Neural progenitor cell (in vitro differentiated cells): ENCODE measurements at regions not wholly inside any gene's neighbourhood (a gene's known extent, or its start where the extent isn't known, plus 50 kb on each side); places are given as distances from the start of the nearest gene placed in this dataset.
"Not testable (repeated sequence)": the region's sequence is repeated elsewhere in the genome, so short reads cannot be mapped to it uniquely, and the experiment has no call there.

ENCODE experiments used
- DNase-seq: peaks from one replicate; pipeline ENCODE4 v3.0.0-alpha.2; 2016; ENCODE audit warnings: low spot score
- H2AFZ ChIP-seq: fragments of 200-600 bp; sonication (generic); replicated peaks from 2 replicates; pipeline ENCODE4 v1.6.1; 2016; ENCODE audit warnings: antibody characterized with exemption
- H3F3A ChIP-seq: fragments of 200-600 bp; sonication (generic); 2 replicates; pipeline ENCODE4 v1.6.1; 2016; ENCODE audit warnings: antibody characterized with exemption, low read depth
- H3K27ac ChIP-seq: fragments of 200-600 bp; sonication (generic); 2 replicates; pipeline ENCODE4 v1.5.1; 2016; ENCODE audit warnings: mild to moderate bottlenecking
- H3K27me3 ChIP-seq: fragments of 200-600 bp; sonication (generic); 2 replicates; pipeline ENCODE4 v1.6.1; 2016; ENCODE audit warnings: mild to moderate bottlenecking, moderate library complexity
- H3K36me3 ChIP-seq: fragments of 200-600 bp; sonication (generic); 2 replicates; pipeline ENCODE4 v1.5.1; 2016
- H3K4me1 ChIP-seq: fragments of 200-600 bp; sonication (generic); 2 replicates; pipeline ENCODE4 v1.6.1; 2016; ENCODE audit warnings: mixed run types
- H3K4me2 ChIP-seq: fragments of 200-600 bp; sonication (generic); 2 replicates; pipeline ENCODE4 v1.6.1; 2016
- H3K4me3 ChIP-seq: fragments of 200-600 bp; sonication (generic); 2 replicates; pipeline ENCODE4 v1.5.1; 2016
- H3K79me2 ChIP-seq: fragments of 200-600 bp; sonication (generic); 2 replicates; pipeline ENCODE4 v1.6.1; 2016; ENCODE audit warnings: low read depth
- H3K9ac ChIP-seq: fragments of 200-600 bp; sonication (generic); 2 replicates; pipeline ENCODE4 v1.6.1; 2016
- H3K9me3 ChIP-seq: fragments of 200-600 bp; sonication (generic); 2 replicates; pipeline ENCODE4 v1.5.1; 2016; ENCODE audit warnings: low read depth
- H4K20me1 ChIP-seq: fragments of 200-600 bp; sonication (generic); 2 replicates; pipeline ENCODE4 v1.6.1; 2016; ENCODE audit warnings: low read depth
- H3K27ac Mint-ChIP-seq: 3 replicates; pipeline ENCODE4 v1.8.0; 2021; ENCODE audit warnings: mixed read lengths
- H3K27me3 Mint-ChIP-seq: 2 replicates; pipeline ENCODE4 v1.8.0; 2022; ENCODE audit warnings: low read depth, mild to moderate bottlenecking, inconsistent platforms, moderate library complexity, mixed read lengths; ENCODE audit not compliant: insufficient read depth
- H3K36me3 Mint-ChIP-seq: 3 replicates; pipeline ENCODE4 v1.8.0; 2021; ENCODE audit warnings: mixed read lengths
- H3K4me1 Mint-ChIP-seq: 3 replicates; pipeline ENCODE4 v1.8.0; 2021; ENCODE audit warnings: mixed read lengths
- H3K4me3 Mint-ChIP-seq: 3 replicates; pipeline ENCODE4 v1.8.0; 2021; ENCODE audit warnings: mild to moderate bottlenecking, moderate library complexity, mixed read lengths
- H3K9me3 Mint-ChIP-seq: 3 replicates; pipeline ENCODE4 v1.8.0; 2020; ENCODE audit warnings: mixed read lengths
- EZH2 ChIP-seq: fragments of 200-600 bp; sonication (generic); IDR thresholded peaks from 2 replicates; pipeline ENCODE4 v1.6.1; 2017; ENCODE audit warnings: antibody characterized with exemption, mild to moderate bottlenecking, moderate library complexity
- EZH2phosphoT487 ChIP-seq: fragments of 200-600 bp; sonication (generic); IDR thresholded peaks from 2 replicates; pipeline ENCODE4 v1.6.1; 2017; ENCODE audit warnings: antibody characterized with exemption
- TF ChIP-seq, protein P1 (sequence below): fragments of 200-600 bp; sonication (generic); IDR thresholded peaks from 2 replicates; pipeline ENCODE4 v1.5.1; 2017; ENCODE audit warnings: antibody characterized with exemption, mild to moderate bottlenecking

- TF ChIP-seq EZH2phosphoT487 (no peak), EZH2 (no peak)
- TF ChIP-seq, protein P1, sequence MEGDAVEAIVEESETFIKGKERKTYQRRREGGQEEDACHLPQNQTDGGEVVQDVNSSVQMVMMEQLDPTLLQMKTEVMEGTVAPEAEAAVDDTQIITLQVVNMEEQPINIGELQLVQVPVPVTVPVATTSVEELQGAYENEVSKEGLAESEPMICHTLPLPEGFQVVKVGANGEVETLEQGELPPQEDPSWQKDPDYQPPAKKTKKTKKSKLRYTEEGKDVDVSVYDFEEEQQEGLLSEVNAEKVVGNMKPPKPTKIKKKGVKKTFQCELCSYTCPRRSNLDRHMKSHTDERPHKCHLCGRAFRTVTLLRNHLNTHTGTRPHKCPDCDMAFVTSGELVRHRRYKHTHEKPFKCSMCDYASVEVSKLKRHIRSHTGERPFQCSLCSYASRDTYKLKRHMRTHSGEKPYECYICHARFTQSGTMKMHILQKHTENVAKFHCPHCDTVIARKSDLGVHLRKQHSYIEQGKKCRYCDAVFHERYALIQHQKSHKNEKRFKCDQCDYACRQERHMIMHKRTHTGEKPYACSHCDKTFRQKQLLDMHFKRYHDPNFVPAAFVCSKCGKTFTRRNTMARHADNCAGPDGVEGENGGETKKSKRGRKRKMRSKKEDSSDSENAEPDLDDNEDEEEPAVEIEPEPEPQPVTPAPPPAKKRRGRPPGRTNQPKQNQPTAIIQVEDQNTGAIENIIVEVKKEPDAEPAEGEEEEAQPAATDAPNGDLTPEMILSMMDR, result no peak
- Mint-ChIP-seq H3K9me3 (peaks cover 3% of the 10 kb centered on the region), H3K36me3 (no peaks in the 10 kb centered on the region), H3K27me3 (no peaks in the 10 kb centered on the region), H3K27ac (no peak overlapping the region), H3K4me1 (no peaks in the 10 kb centered on the region), H3K4me3 (no peak overlapping the region)
- no peaks in the 10 kb centered on the region for H3K27me3 ChIP-seq
- DNase-seq, result no peak
- no peak overlapping the region for H3K4me2 ChIP-seq
- no peaks in the 10 kb centered on the region for H3F3A ChIP-seq
- H3K4me3 ChIP-seq, result no peak overlapping the region
- H2AFZ ChIP-seq, result no peak overlapping the region
- H3K4me1 ChIP-seq, result no peaks in the 10 kb centered on the region
- H4K20me1 ChIP-seq, result no peaks in the 10 kb centered on the region
- no peaks in the 10 kb centered on the region for H3K9me3 ChIP-seq
- H3K9ac ChIP-seq, result no peak overlapping the region
- no peaks in the 10 kb centered on the region for H3K79me2 ChIP-seq
- H3K27ac ChIP-seq, result no peak overlapping the region
- H3K36me3 ChIP-seq, result no peaks in the 10 kb centered on the region
Measured at GRCh38 chr13:81563091-81563490, 1222.2 kb upstream of the SPRY2 start.

DNA sequence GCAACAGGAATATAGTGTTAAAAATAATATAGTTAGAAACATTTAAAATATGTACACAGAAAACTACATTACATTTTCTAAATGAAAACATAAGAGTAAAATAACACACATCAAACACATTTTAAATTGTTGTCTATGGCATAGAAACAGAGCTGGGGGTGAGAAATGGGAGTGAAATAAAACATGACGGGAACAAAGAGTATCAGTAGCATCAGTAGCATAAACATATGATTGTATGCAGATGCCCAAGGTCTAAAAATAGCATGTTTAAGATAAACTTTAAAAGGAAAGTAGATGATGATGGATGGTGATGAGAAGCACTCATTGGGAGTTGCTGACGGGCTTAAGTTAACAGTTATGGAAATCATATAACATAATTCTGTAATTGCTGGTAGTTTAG, 1221.7 kb upstream of the SPRY2 start:
- Histone ChIP-seq H2AFZ (no peak overlapping the region), H3K9ac (no peak overlapping the region), H4K20me1 (no peaks in the 10 kb centered on the region), H3K9me3 (no peaks in the 10 kb centered on the region), H3K4me2 (no peak overlapping the region), H3K36me3 (no peaks in the 10 kb centered on the region), H3F3A (no peaks in the 10 kb centered on the region), H3K27ac (no peak overlapping the region), H3K27me3 (no peaks in the 10 kb centered on the region), H3K4me1 (no peaks in the 10 kb centered on the region), H3K79me2 (no peaks in the 10 kb centered on the region), H3K4me3 (no peak overlapping the region)
- H3K27me3 Mint-ChIP-seq, result no peaks in the 10 kb centered on the region
- TF ChIP-seq EZH2phosphoT487, result no peak
- TF ChIP-seq, protein P1, result no peak
- TF ChIP-seq EZH2, result no peak
- no peak overlapping the region for H3K27ac Mint-ChIP-seq
- no peaks in the 10 kb centered on the region for H3K4me1 Mint-ChIP-seq
- DNase-seq, result no peak
- H3K4me3 Mint-ChIP-seq, result no peak overlapping the region
- H3K9me3 Mint-ChIP-seq, result peaks cover 3% of the 10 kb centered on the region
- H3K36me3 Mint-ChIP-seq, result no peaks in the 10 kb centered on the region

DNA sequence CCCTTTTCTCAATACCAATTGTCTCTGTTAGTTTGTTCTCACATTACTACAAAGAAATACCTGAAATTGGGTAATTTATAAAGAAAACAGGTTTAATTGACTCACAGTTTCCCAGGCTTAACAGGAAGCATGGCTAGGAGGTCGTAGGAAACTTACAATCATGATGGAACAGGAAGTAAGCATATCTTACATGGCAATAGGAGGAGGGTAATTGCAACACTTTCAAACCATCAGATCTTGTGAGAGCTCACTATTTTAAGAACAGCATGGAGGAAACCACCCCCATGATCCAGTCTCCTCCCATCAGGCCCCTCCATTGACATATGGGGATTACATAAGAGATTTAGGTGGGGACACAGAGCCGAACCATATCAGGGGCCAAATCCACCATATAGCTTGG, 1210.1 kb upstream of the SPRY2 start:
- no peaks in the 10 kb centered on the region for H3K4me1 ChIP-seq
- Mint-ChIP-seq H3K27me3 (peaks cover 2% of the 10 kb centered on the region), H3K27ac (no peak overlapping the region), H3K9me3 (peaks cover 11% of the 10 kb centered on the region), H3K4me3 (no peak overlapping the region), H3K4me1 (no peaks in the 10 kb centered on the region), H3K36me3 (peaks cover 5% of the 10 kb centered on the region)
- no peaks in the 10 kb centered on the region for H3K79me2 ChIP-seq
- no peaks in the 10 kb centered on the region for H4K20me1 ChIP-seq
- H3K9me3 ChIP-seq, result no peaks in the 10 kb centered on the region
- no peaks in the 10 kb centered on the region for H3K36me3 ChIP-seq
- no peak overlapping the region for H3K4me3 ChIP-seq
- H3K27me3 ChIP-seq, result no peaks in the 10 kb centered on the region
- TF ChIP-seq, protein P1, result no peak
- TF ChIP-seq EZH2phosphoT487 (no peak), EZH2 (no peak)
- H3F3A ChIP-seq, result no peaks in the 10 kb centered on the region
- H3K27ac ChIP-seq, result no peak overlapping the region
- no peak overlapping the region for H2AFZ ChIP-seq
- no peak overlapping the region for H3K9ac ChIP-seq
- DNase-seq, result no peak
- no peak overlapping the region for H3K4me2 ChIP-seq

- peaks cover 22% of the 10 kb centered on the region for H3K9me3 Mint-ChIP-seq
- not testable (repeated sequence) for H3K4me3 Mint-ChIP-seq, H3K27me3 ChIP-seq, H3K4me2 ChIP-seq, H3F3A ChIP-seq, DNase-seq, H3K4me1 Mint-ChIP-seq, H3K4me1 ChIP-seq, H3K9me3 ChIP-seq, H3K27me3 Mint-ChIP-seq, H3K36me3 ChIP-seq, H3K4me3 ChIP-seq, H3K79me2 ChIP-seq, H3K27ac Mint-ChIP-seq, H2AFZ ChIP-seq, H3K27ac ChIP-seq, H3K9ac ChIP-seq, H3K36me3 Mint-ChIP-seq, H4K20me1 ChIP-seq
Measured at GRCh38 chr13:81546294-81546693, 1205.4 kb upstream of the SPRY2 start.
